GM23248 (cell line): ENCODE measurements at regions not wholly inside any gene's neighbourhood (a gene's known extent, or its start where the extent isn't known, plus 50 kb on each side); places are given as distances from the start of the nearest gene placed in this dataset.

ENCODE experiments used
- DNase-seq: peaks from one replicate; pipeline ENCODE4 v3.0.0-alpha.2; 2015
- H2AFZ ChIP-seq: fragments of 200-600 bp; sonication (generic); 2 replicates; pipeline ENCODE4 v1.6.1; 2016; ENCODE audit warnings: antibody characterized with exemption
- H3F3A ChIP-seq: fragments of 200-600 bp; sonication (generic); 2 replicates; pipeline ENCODE4 v1.6.1; 2016; ENCODE audit warnings: mild to moderate bottlenecking, antibody characterized with exemption, mixed run types; ENCODE audit not compliant: insufficient read depth
- H3K27ac ChIP-seq: fragments of 200-600 bp; sonication (generic); 2 replicates; pipeline ENCODE4 v1.5.1; 2016; ENCODE audit warnings: mild to moderate bottlenecking
- H3K27me3 ChIP-seq: fragments of 200-600 bp; sonication (generic); replicated peaks from 2 replicates; pipeline ENCODE4 v1.6.1; 2016; ENCODE audit warnings: mild to moderate bottlenecking; ENCODE audit not compliant: insufficient read depth
- H3K36me3 ChIP-seq: fragments of 200-600 bp; sonication (generic); 2 replicates; pipeline ENCODE4 v1.6.1; 2016; ENCODE audit warnings: low read depth, mild to moderate bottlenecking
- H3K4me1 ChIP-seq: fragments of 200-600 bp; sonication (generic); 2 replicates; pipeline ENCODE4 v1.6.1; 2016; ENCODE audit warnings: mild to moderate bottlenecking; ENCODE audit not compliant: insufficient read depth
- H3K4me2 ChIP-seq: fragments of 200-600 bp; sonication (generic); one replicate; pipeline ENCODE4 v1.6.1; 2016; ENCODE audit warnings: mild to moderate bottlenecking; ENCODE audit not compliant: unreplicated experiment
- H3K4me3 ChIP-seq: fragments of 200-600 bp; sonication (generic); 2 replicates; pipeline ENCODE4 v1.5.1; 2016; ENCODE audit warnings: mild to moderate bottlenecking
- H3K79me2 ChIP-seq: fragments of 200-600 bp; sonication (generic); 2 replicates; pipeline ENCODE4 v1.6.1; 2016; ENCODE audit warnings: mild to moderate bottlenecking; ENCODE audit not compliant: insufficient read depth
- H3K9ac ChIP-seq: fragments of 200-600 bp; sonication (generic); 2 replicates; pipeline ENCODE4 v1.6.1; 2016; ENCODE audit warnings: mild to moderate bottlenecking
- H3K9me2 ChIP-seq: fragments of 200-600 bp; sonication (generic); 2 replicates; pipeline ENCODE4 v1.6.1; 2016; ENCODE audit warnings: mixed run types, mild to moderate bottlenecking, moderate library complexity; ENCODE audit not compliant: insufficient read depth
- H3K9me3 ChIP-seq: fragments of 200-600 bp; sonication (generic); one replicate; pipeline ENCODE4 v1.6.1; 2017; ENCODE audit warnings: low read depth
- H4K20me1 ChIP-seq: fragments of 200-600 bp; sonication (generic); 2 replicates; pipeline ENCODE4 v1.6.0; 2016; ENCODE audit not compliant: insufficient read depth
- EZH2 ChIP-seq: fragments of 200-600 bp; sonication (generic); IDR thresholded peaks from 2 replicates; pipeline ENCODE4 v1.6.1; 2018; ENCODE audit warnings: antibody characterized with exemption, mild to moderate bottlenecking; ENCODE audit not compliant: insufficient read depth, poor library complexity, severe bottlenecking
- EZH2phosphoT487 ChIP-seq: fragments of 200-600 bp; sonication (generic); IDR thresholded peaks from 2 replicates; pipeline ENCODE4 v1.6.1; 2018; ENCODE audit warnings: antibody characterized with exemption, moderate library complexity, mild to moderate bottlenecking, low read depth; ENCODE audit not compliant: insufficient read depth
- WGBS, 2 experiments: methylation state at CpG; one replicate each; pipeline ENCODE4 v1.1.6; 2015 to 2017; ENCODE audit warnings: low lambda C conversion rate in 2 of 2, low coverage in 1 of 2; ENCODE audit errors: missing lambda C conversion rate in 2 of 2; 5-methylcytosine and 5-hydroxymethylcytosine counted together
- in situ Hi-C: fragments of 300-500 bp; cut with MboI; formaldehyde crosslinking; loops from 2 replicates; pipeline ENCODE4 v1.15.0; 2020

GRCh38 chr5:152912924-152913323 lies 507.8 kb upstream of the NMUR2 start:
- 29 to 37% methylated on average over 4 of the region's 4 CpGs for WGBS, 2 experiments
- Histone ChIP-seq H3K4me1 (no peaks in the 10 kb centered on the region), H3K79me2 (no peaks in the 10 kb centered on the region), H3K27me3 (no peaks in the 10 kb centered on the region), H3F3A (no peaks in the 10 kb centered on the region), H3K4me2 (no peak overlapping the region), H3K9me2 (no peaks in the 10 kb centered on the region), H3K9ac (no peak overlapping the region), H3K9me3 (peaks cover 3% of the 10 kb centered on the region), H3K36me3 (no peaks in the 10 kb centered on the region), H3K4me3 (no peak overlapping the region), H3K27ac (no peak overlapping the region), H2AFZ (no peak overlapping the region), H4K20me1 (no peaks in the 10 kb centered on the region)
- DNase-seq: no peak
- no peak for TF ChIP-seq EZH2phosphoT487
- no peak for TF ChIP-seq EZH2
- in situ Hi-C loops: no loop called here

- no peaks in the 10 kb centered on the region for H3K79me2 ChIP-seq
- H3K9ac ChIP-seq: no peak overlapping the region
- H3K9me2 ChIP-seq: no peaks in the 10 kb centered on the region; the same call in 1 of the 2 replicates
- no peaks in the 10 kb centered on the region for H3F3A ChIP-seq
- no peaks in the 10 kb centered on the region for H3K27me3 ChIP-seq
- no peaks in the 10 kb centered on the region for H3K4me1 ChIP-seq
- no peaks in the 10 kb centered on the region for H4K20me1 ChIP-seq
- H3K4me3 ChIP-seq: no peak overlapping the region
- no peak overlapping the region for H2AFZ ChIP-seq
- H3K27ac ChIP-seq: no peak overlapping the region
- TF ChIP-seq EZH2: no peak
- TF ChIP-seq EZH2phosphoT487: no peak
- no peak overlapping the region for H3K4me2 ChIP-seq
- no peaks in the 10 kb centered on the region for H3K36me3 ChIP-seq
- in situ Hi-C loops: no loop called here
- no peaks in the 10 kb centered on the region for H3K9me3 ChIP-seq
- DNase-seq: no peak
These were observed 527.5 kb upstream of the NMUR2 start for GRCh38 chr5:152932621-152933020.

- no peaks in the 10 kb centered on the region for H4K20me1 ChIP-seq
- no peaks in the 10 kb centered on the region for H3F3A ChIP-seq
- no peak overlapping the region for H3K4me2 ChIP-seq
- no peak for DNase-seq
- no peaks in the 10 kb centered on the region for H3K27me3 ChIP-seq
- 0 to 2% methylated on average over 2 of the region's 2 CpGs for WGBS, 2 experiments
- no peak overlapping the region for H3K9ac ChIP-seq
- H3K9me2 ChIP-seq: no peaks in the 10 kb centered on the region; the same call in 1 of the 2 replicates
- H3K27ac ChIP-seq: no peak overlapping the region
- H3K4me1 ChIP-seq: no peaks in the 10 kb centered on the region
- no peak overlapping the region for H3K4me3 ChIP-seq
- TF ChIP-seq EZH2 (no peak), EZH2phosphoT487 (no peak)
- no peaks in the 10 kb centered on the region for H3K36me3 ChIP-seq
- no peak overlapping the region for H2AFZ ChIP-seq
- in situ Hi-C loops: no loop called here
- no peaks in the 10 kb centered on the region for H3K9me3 ChIP-seq
- H3K79me2 ChIP-seq: no peaks in the 10 kb centered on the region
These were observed 528.0 kb upstream of the NMUR2 start for GRCh38 chr5:152933056-152933455.

- WGBS, 2 experiments: 19 to 21% methylated on average over 1 of the region's 1 CpG
- Histone ChIP-seq H3K9me3 (no peaks in the 10 kb centered on the region), H3K27me3 (no peaks in the 10 kb centered on the region), H3K27ac (no peak overlapping the region), H3K36me3 (no peaks in the 10 kb centered on the region), H3K4me2 (no peak overlapping the region), H3K9ac (no peak overlapping the region), H2AFZ (no peak overlapping the region), H3K79me2 (no peaks in the 10 kb centered on the region), H3K9me2 (no peaks in the 10 kb centered on the region), H3K4me1 (no peaks in the 10 kb centered on the region), H3K4me3 (no peak overlapping the region), H4K20me1 (no peaks in the 10 kb centered on the region), H3F3A (no peaks in the 10 kb centered on the region)
- TF ChIP-seq EZH2phosphoT487 (no peak), EZH2 (no peak)
- in situ Hi-C loops: no loop called here
- DNase-seq: no peak
These were observed 533.6 kb upstream of the NMUR2 start for GRCh38 chr5:152938630-152939029.

- no peaks in the 10 kb centered on the region for H3K79me2 ChIP-seq
- H3K27me3 ChIP-seq: no peaks in the 10 kb centered on the region
- H3K4me3 ChIP-seq: no peak overlapping the region
- DNase-seq: no peak
- H3K9me3 ChIP-seq: no peaks in the 10 kb centered on the region
- H3K4me2 ChIP-seq: no peak overlapping the region
- H3K9ac ChIP-seq: no peak overlapping the region
- no peaks in the 10 kb centered on the region for H4K20me1 ChIP-seq
- in situ Hi-C loops: no loop called here
- no peaks in the 10 kb centered on the region for H3K36me3 ChIP-seq
- no peak overlapping the region for H2AFZ ChIP-seq
- no peaks in the 10 kb centered on the region for H3F3A ChIP-seq
- TF ChIP-seq EZH2 (no peak), EZH2phosphoT487 (no peak)
- H3K4me1 ChIP-seq: no peaks in the 10 kb centered on the region
- H3K27ac ChIP-seq: no peak overlapping the region
- WGBS, 2 experiments: 11 to 15% methylated on average over 5 of the region's 5 CpGs
- H3K9me2 ChIP-seq: no peaks in the 10 kb centered on the region
These were observed 537.7 kb upstream of the NMUR2 start for GRCh38 chr5:152942633-152943336.
